ENCODE measurements at regions not wholly inside any gene's neighbourhood (a gene's known extent, or its start where the extent isn't known, plus 50 kb on each side); places are given as distances from the start of the nearest gene placed in this dataset.

- ATAC-seq, result peak; percentile 37
- TF ChIP-seq, protein P1, sequence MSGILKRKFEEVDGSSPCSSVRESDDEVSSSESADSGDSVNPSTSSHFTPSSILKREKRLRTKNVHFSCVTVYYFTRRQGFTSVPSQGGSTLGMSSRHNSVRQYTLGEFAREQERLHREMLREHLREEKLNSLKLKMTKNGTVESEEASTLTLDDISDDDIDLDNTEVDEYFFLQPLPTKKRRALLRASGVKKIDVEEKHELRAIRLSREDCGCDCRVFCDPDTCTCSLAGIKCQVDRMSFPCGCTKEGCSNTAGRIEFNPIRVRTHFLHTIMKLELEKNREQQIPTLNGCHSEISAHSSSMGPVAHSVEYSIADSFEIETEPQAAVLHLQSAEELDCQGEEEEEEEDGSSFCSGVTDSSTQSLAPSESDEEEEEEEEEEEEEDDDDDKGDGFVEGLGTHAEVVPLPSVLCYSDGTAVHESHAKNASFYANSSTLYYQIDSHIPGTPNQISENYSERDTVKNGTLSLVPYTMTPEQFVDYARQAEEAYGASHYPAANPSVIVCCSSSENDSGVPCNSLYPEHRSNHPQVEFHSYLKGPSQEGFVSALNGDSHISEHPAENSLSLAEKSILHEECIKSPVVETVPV (CRISPR knock-in tag; IDR thresholded peaks at IDR 0.05), result no peak
- TF ChIP-seq ZNF70 (CRISPR knock-in tag; IDR thresholded peaks at IDR 0.05), result no peak
- TF ChIP-seq RARB (CRISPR knock-in tag; IDR thresholded peaks at IDR 0.05), result no peak
- TF ChIP-seq ARNTL (CRISPR knock-in tag; IDR thresholded peaks at IDR 0.05; ENCODE audit: borderline replicate concordance, low read depth), result no peak
- TF ChIP-seq ISL1 (CRISPR knock-in tag; IDR thresholded peaks at IDR 0.05), result no peak
- TF ChIP-seq TSHZ2 (CRISPR knock-in tag; IDR thresholded peaks at IDR 0.05), result no peak
- no peak for TF ChIP-seq TOX (CRISPR knock-in tag; IDR thresholded peaks at IDR 0.05; ENCODE audit: borderline replicate concordance)
These were observed 223.3 kb upstream of the TPRG1 start for GRCh38 chr3:188948281-188948996.

DNA sequence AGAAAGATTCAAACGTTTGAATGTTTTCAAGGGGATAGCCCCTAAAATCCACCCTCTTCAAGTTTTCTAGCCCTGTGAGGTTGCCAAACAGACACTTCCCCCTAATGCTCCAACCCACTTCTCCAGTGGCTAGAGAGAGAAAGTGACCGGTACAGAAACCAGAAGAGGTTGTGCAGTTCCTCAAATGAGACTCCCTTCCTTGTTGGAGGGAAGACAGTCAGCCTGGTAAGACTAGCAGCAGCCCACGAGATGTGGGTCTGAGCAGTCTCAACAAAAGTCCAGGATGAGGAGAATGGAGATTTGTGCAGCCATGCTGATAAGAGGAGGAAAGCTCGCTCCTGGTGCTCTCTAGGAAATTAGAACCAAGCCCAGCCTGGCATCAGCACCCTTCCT, 222.8 kb upstream of the TPRG1 start:
- TF ChIP-seq PATZ1 (CRISPR knock-in tag; IDR thresholded peaks at IDR 0.05; ENCODE audit: borderline replicate concordance) (no peak), OSR1 (CRISPR knock-in tag; IDR thresholded peaks at IDR 0.05) (no peak), CSDC2 (CRISPR knock-in tag; IDR thresholded peaks at IDR 0.05) (no peak), GLIS3 (CRISPR knock-in tag; IDR thresholded peaks at IDR 0.05) (no peak), ZFP3 (CRISPR knock-in tag; IDR thresholded peaks at IDR 0.05) (no peak), ESRRG (CRISPR knock-in tag; IDR thresholded peaks at IDR 0.05) (no peak), BACH2 (CRISPR knock-in tag; IDR thresholded peaks at IDR 0.05; ENCODE audit: borderline replicate concordance) (no peak), ZNF70 (CRISPR knock-in tag; IDR thresholded peaks at IDR 0.05) (no peak), ISL1 (CRISPR knock-in tag; IDR thresholded peaks at IDR 0.05) (no peak), TOX (CRISPR knock-in tag; IDR thresholded peaks at IDR 0.05; ENCODE audit: borderline replicate concordance) (no peak), PPARA (CRISPR knock-in tag; IDR thresholded peaks at IDR 0.05; ENCODE audit: borderline replicate concordance) (no peak), ZNF8 (CRISPR knock-in tag; IDR thresholded peaks at IDR 0.05) (no peak), TCF4 (CRISPR knock-in tag; IDR thresholded peaks at IDR 0.05; ENCODE audit: borderline replicate concordance) (no peak), CREB5 (CRISPR knock-in tag; IDR thresholded peaks at IDR 0.05; ENCODE audit: low read depth) (no peak), TSHZ2 (CRISPR knock-in tag; IDR thresholded peaks at IDR 0.05) (no peak)
- TF ChIP-seq, protein P2, sequence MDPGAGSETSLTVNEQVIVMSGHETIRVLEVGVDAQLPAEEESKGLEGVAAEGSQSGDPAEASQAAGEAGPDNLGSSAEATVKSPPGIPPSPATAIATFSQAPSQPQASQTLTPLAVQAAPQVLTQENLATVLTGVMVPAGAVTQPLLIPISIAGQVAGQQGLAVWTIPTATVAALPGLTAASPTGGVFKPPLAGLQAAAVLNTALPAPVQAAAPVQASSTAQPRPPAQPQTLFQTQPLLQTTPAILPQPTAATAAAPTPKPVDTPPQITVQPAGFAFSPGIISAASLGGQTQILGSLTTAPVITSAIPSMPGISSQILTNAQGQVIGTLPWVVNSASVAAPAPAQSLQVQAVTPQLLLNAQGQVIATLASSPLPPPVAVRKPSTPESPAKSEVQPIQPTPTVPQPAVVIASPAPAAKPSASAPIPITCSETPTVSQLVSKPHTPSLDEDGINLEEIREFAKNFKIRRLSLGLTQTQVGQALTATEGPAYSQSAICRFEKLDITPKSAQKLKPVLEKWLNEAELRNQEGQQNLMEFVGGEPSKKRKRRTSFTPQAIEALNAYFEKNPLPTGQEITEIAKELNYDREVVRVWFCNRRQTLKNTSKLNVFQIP (CRISPR knock-in tag; IDR thresholded peaks at IDR 0.05; ENCODE audit: borderline replicate concordance, low read depth), result no peak
- TF ChIP-seq, protein P1 (CRISPR knock-in tag; IDR thresholded peaks at IDR 0.05), result no peak

More for the DNA sequence above, 222.8 kb upstream of the TPRG1 start:
- ATAC-seq, result no peak
